Thyroid gland (tissue), 4 donors: ENCODE measurements at regions not wholly inside any gene's neighbourhood (a gene's known extent, or its start where the extent isn't known, plus 50 kb on each side); places are given as distances from the start of the nearest gene placed in this dataset.

ENCODE experiments used
- DNase-seq, 2 donors: peaks; one replicate each; pipeline ENCODE4 v3.0.0-alpha.2; 2019
- H3K27ac ChIP-seq, 3 donors: fragments of 200-600 bp; sonication (generic); 1 replicate in 2 of 3; 2 replicates in 1 of 3; pipeline ENCODE4 v1.5.1; 2016 to 2019; ENCODE audit warnings: mild to moderate bottlenecking in 1 of 3, moderate library complexity in 1 of 3
- H3K27me3 ChIP-seq: fragments of 200-600 bp; sonication (generic); one replicate; pipeline ENCODE4 v1.5.1; 2019
- H3K36me3 ChIP-seq, 2 donors: fragments of 200-600 bp; sonication (generic); one replicate each; pipeline ENCODE4 v1.5.1; 2016 to 2019
- H3K4me1 ChIP-seq, 2 donors: fragments of 200-600 bp; sonication (generic); one replicate each; pipeline ENCODE4 v1.5.1; 2017 to 2019
- H3K4me3 ChIP-seq, 3 donors: fragments of 200-600 bp; sonication (generic); replicated peaks in 1 of 3; 1 replicate in 2 of 3; 2 replicates in 1 of 3; pipeline ENCODE4 v1.5.1; 2016; ENCODE audit warnings: mild to moderate bottlenecking in 1 of 3
- H3K9me3 ChIP-seq: fragments of 200-600 bp; sonication (generic); one replicate; pipeline ENCODE4 v1.5.1; 2017
- CTCF ChIP-seq, 6 experiments: fragments of 200-600 bp in 3 of 6; fragments of 450-650 bp in 3 of 6; sonication (generic) in 3 of 6; IDR thresholded peaks; one replicate each; pipeline ENCODE4 v1.5.1; 2016 to 2019; ENCODE audit warnings: antibody characterized with exemption in 6 of 6, mild to moderate bottlenecking in 2 of 6, inconsistent platforms in 1 of 6, moderate library complexity in 1 of 6
- POLR2A ChIP-seq, 2 donors: fragments of 450-650 bp; IDR thresholded peaks; one replicate each; pipeline ENCODE4 v1.6.1; 2017; ENCODE audit warnings: antibody characterized with exemption in 2 of 2, mild to moderate bottlenecking in 2 of 2, moderate library complexity in 1 of 2
- WGBS, 2 donors: methylation state at CpG; one replicate each; pipeline ENCODE4 v1.1.5; 2017; 5-methylcytosine and 5-hydroxymethylcytosine counted together
- intact Hi-C: fragments of 100-400 bp; cut with DNase I; formaldehyde crosslinking; loops from one replicate; pipeline ENCODE4 v1.15.1; 2023

- peak in 1 of 2 donors; percentile 7 for DNase-seq
- no peak overlapping the region for H3K4me3 ChIP-seq
- H3K36me3 ChIP-seq, result no peaks in the 10 kb centered on the region
- no peaks in the 10 kb centered on the region for H3K27me3 ChIP-seq
- TF ChIP-seq CTCF (IDR thresholded peaks at IDR 0.05) (no peak), POLR2A (IDR thresholded peaks at IDR 0.05) (no peak)
- intact Hi-C loops, result no loop called here
- 77 to 80% methylated on average over 4 of the region's 4 CpGs for WGBS, 2 donors
- no peaks in the 10 kb centered on the region for H3K9me3 ChIP-seq
- no peaks in the 10 kb centered on the region for H3K4me1 ChIP-seq
- H3K27ac ChIP-seq, result no peak overlapping the region
Measured at GRCh38 chr11:112355726-112356125, 95.1 kb upstream of the PLET1 start.

GRCh38 chr11:112357488-112357887 lies 96.8 kb upstream of the PLET1 start:
- 77 to 78% methylated on average over 2 of the region's 2 CpGs for WGBS, 2 donors
- H3K27ac ChIP-seq, result no peak overlapping the region
- H3K4me3 ChIP-seq, result no peak overlapping the region
- H3K4me1 ChIP-seq, result no peaks in the 10 kb centered on the region
- TF ChIP-seq POLR2A (IDR thresholded peaks at IDR 0.05), result no peak
- TF ChIP-seq CTCF (IDR thresholded peaks at IDR 0.05), result no peak
- no peaks in the 10 kb centered on the region for H3K27me3 ChIP-seq
- no peak for DNase-seq
- no peaks in the 10 kb centered on the region for H3K36me3 ChIP-seq
- no peaks in the 10 kb centered on the region for H3K9me3 ChIP-seq
- intact Hi-C loops, result no loop called here

- H3K27ac ChIP-seq, result no peak overlapping the region
- WGBS, 2 donors, result 80 to 82% methylated on average over 3 of the region's 3 CpGs
- no peaks in the 10 kb centered on the region for H3K27me3 ChIP-seq
- DNase-seq, result no peak
- no peak for TF ChIP-seq POLR2A (IDR thresholded peaks at IDR 0.05)
- no peak for TF ChIP-seq CTCF (IDR thresholded peaks at IDR 0.05)
- no peak overlapping the region for H3K4me3 ChIP-seq
- intact Hi-C loops, result no loop called here
- no peaks in the 10 kb centered on the region for H3K36me3 ChIP-seq
- H3K9me3 ChIP-seq, result no peaks in the 10 kb centered on the region
- H3K4me1 ChIP-seq, result no peaks in the 10 kb centered on the region
Measured at GRCh38 chr11:112361396-112361795, 100.7 kb upstream of the PLET1 start.

GRCh38 chr11:112363527-112363926 lies 102.9 kb upstream of the PLET1 start:
- TF ChIP-seq POLR2A (IDR thresholded peaks at IDR 0.05) (no peak), CTCF (IDR thresholded peaks at IDR 0.05) (no peak)
- 88 to 89% methylated on average over 2 of the region's 2 CpGs for WGBS, 2 donors
- no peaks in the 10 kb centered on the region for H3K36me3 ChIP-seq
- H3K4me1 ChIP-seq, result no peaks in the 10 kb centered on the region
- no peak for DNase-seq
- no peaks in the 10 kb centered on the region for H3K9me3 ChIP-seq
- no peak overlapping the region for H3K4me3 ChIP-seq
- no peak overlapping the region for H3K27ac ChIP-seq
- no peaks in the 10 kb centered on the region for H3K27me3 ChIP-seq
- intact Hi-C loops, result no loop called here

GRCh38 chr11:112364962-112365481 lies 104.4 kb upstream of the PLET1 start:
- Histone ChIP-seq H3K27me3 (no peaks in the 10 kb centered on the region), H3K4me3 (no peak overlapping the region), H3K9me3 (no peaks in the 10 kb centered on the region), H3K36me3 (no peaks in the 10 kb centered on the region), H3K27ac (no peak overlapping the region), H3K4me1 (no peaks in the 10 kb centered on the region)
- TF ChIP-seq CTCF (IDR thresholded peaks at IDR 0.05) (no peak), POLR2A (IDR thresholded peaks at IDR 0.05) (no peak)
- no peak for DNase-seq
- intact Hi-C loops, result no loop called here
- 87 to 90% methylated on average over 7 of the region's 7 CpGs for WGBS, 2 donors
